Body of pancreas (tissue), 4 donors: ENCODE measurements at regions not wholly inside any gene's neighbourhood (a gene's known extent, or its start where the extent isn't known, plus 50 kb on each side); places are given as distances from the start of the nearest gene placed in this dataset.

Experiments
- POLR2A ChIP-seq, 3 donors: fragments of 450-650 bp; IDR thresholded peaks; one replicate each; pipeline ENCODE4 v1.6.1; 2016; ENCODE audit warnings: antibody characterized with exemption in 3 of 3, mild to moderate bottlenecking in 2 of 3
- TF ChIP-seq, protein P1 (sequence below), 7 experiments: fragments of 450-650 bp in 4 of 7; fragments of 200-600 bp in 3 of 7; sonication (generic) in 3 of 7; IDR thresholded peaks; one replicate each; pipeline ENCODE4 v1.5.1; 2016 to 2019; ENCODE audit warnings: antibody characterized with exemption in 7 of 7

DNA sequence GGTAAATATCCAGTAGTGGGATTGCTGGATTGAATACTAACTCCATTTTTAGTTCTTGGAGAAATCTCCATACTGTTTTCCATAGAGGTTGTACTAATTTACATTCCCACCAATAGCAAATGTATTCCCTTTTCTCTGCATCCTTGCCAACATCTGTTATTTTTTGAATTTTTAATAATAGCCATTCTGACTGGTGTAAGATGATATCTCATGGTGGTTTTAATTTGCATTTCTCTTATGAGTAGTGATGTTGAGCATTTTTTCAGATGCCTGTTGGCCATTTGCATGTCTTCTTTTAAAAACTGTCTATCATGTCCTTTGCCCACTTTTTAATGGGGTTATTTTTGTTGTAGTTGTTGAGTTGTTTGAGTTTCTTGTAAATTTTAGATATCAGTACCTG is 253.2 kb downstream of the HAO1 start:
- TF ChIP-seq, protein P1, sequence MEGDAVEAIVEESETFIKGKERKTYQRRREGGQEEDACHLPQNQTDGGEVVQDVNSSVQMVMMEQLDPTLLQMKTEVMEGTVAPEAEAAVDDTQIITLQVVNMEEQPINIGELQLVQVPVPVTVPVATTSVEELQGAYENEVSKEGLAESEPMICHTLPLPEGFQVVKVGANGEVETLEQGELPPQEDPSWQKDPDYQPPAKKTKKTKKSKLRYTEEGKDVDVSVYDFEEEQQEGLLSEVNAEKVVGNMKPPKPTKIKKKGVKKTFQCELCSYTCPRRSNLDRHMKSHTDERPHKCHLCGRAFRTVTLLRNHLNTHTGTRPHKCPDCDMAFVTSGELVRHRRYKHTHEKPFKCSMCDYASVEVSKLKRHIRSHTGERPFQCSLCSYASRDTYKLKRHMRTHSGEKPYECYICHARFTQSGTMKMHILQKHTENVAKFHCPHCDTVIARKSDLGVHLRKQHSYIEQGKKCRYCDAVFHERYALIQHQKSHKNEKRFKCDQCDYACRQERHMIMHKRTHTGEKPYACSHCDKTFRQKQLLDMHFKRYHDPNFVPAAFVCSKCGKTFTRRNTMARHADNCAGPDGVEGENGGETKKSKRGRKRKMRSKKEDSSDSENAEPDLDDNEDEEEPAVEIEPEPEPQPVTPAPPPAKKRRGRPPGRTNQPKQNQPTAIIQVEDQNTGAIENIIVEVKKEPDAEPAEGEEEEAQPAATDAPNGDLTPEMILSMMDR (IDR thresholded peaks at IDR 0.05), result no peak
- TF ChIP-seq POLR2A (IDR thresholded peaks at IDR 0.05), result no peak
